AG04449 (cell line): ENCODE measurements at regions not wholly inside any gene's neighbourhood (a gene's known extent, or its start where the extent isn't known, plus 50 kb on each side); places are given as distances from the start of the nearest gene placed in this dataset.
"Not testable (repeated sequence)": the region's sequence is repeated elsewhere in the genome, so short reads cannot be mapped to it uniquely, and the experiment has no call there.

ENCODE experiments used
- CTCF ChIA-PET: fragments of 350-600 bp; formaldehyde crosslinking; extraction: SDS; loops from one replicate; lab custom pipeline; 2021; ENCODE audit warnings: antibody characterized with exemption; lab: Yijun Ruan, JAX
- POLR2A ChIA-PET: fragments of 400-600, 350-600 bp; formaldehyde crosslinking; extraction: SDS; loops from one replicate; lab custom pipeline; 2020; ENCODE audit warnings: antibody characterized with exemption, inconsistent platforms; lab: Yijun Ruan, JAX
- DNase-seq: peaks from one replicate; pipeline ENCODE4 v3.0.0-alpha.2; 2010; ENCODE audit warnings: low read depth, low spot score
- H3K4me3 ChIP-seq: 2 replicates; pipeline ENCODE4 v1.5.1; 2011; ENCODE audit warnings: low read depth, mild to moderate bottlenecking, control low read depth, low read length
- TF ChIP-seq, protein P1 (sequence below): IDR thresholded peaks from one replicate; pipeline ENCODE4 v1.5.1; 2011; ENCODE audit warnings: mild to moderate bottlenecking, moderate library complexity, low read length, control low read depth, inconsistent platforms; ENCODE audit not compliant: insufficient read depth; ENCODE audit errors: missing control alignments

DNA sequence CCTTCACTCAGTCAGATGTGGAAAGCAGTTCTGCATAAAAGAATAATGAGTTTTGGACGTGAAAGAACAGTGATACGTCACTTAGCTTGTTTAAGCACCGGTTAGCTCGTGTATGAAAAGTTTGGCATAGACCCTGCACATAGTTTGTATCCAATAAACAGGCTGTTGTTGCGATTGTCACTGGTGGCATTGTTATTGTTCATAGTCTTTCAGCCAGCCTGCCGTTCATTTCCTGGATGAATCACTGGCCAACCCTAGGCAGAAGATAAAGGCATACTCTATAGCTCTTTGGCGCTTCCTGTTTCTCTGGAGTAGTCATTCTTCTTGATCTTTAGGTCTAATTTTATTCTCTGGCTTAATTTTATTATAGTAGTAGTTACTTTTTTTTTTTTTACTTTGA lies 57.8 kb upstream of the ANKRD30A start:
- DNase-seq, result no peak
- POLR2A ChIA-PET, result no interaction called here
- CTCF ChIA-PET, result no interaction called here
- no peak overlapping the region for H3K4me3 ChIP-seq
- TF ChIP-seq, protein P1, sequence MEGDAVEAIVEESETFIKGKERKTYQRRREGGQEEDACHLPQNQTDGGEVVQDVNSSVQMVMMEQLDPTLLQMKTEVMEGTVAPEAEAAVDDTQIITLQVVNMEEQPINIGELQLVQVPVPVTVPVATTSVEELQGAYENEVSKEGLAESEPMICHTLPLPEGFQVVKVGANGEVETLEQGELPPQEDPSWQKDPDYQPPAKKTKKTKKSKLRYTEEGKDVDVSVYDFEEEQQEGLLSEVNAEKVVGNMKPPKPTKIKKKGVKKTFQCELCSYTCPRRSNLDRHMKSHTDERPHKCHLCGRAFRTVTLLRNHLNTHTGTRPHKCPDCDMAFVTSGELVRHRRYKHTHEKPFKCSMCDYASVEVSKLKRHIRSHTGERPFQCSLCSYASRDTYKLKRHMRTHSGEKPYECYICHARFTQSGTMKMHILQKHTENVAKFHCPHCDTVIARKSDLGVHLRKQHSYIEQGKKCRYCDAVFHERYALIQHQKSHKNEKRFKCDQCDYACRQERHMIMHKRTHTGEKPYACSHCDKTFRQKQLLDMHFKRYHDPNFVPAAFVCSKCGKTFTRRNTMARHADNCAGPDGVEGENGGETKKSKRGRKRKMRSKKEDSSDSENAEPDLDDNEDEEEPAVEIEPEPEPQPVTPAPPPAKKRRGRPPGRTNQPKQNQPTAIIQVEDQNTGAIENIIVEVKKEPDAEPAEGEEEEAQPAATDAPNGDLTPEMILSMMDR, result no peak

DNA sequence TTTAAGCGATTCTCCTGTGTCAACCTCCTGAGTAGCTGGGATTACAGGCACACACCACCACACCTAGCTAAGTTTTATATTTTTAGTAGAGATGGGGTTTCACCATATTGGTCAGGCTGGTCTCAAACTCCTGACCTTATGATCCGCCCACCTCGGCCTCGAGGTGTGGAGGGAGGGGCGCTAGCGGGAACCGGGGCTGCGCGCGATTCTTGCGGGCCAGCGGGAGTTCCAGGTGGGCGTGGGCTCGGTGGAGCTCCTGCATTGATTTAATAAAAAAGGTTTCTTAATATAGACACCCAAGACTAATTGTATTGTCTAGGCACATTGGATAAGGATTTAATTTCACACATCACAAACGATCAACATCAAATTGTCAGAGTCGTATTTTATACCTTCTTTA lies 63.1 kb upstream of the ANKRD30A start:
- DNase-seq, CTCF ChIA-PET, POLR2A ChIA-PET, H3K4me3 ChIP-seq: not testable (repeated sequence)

DNA sequence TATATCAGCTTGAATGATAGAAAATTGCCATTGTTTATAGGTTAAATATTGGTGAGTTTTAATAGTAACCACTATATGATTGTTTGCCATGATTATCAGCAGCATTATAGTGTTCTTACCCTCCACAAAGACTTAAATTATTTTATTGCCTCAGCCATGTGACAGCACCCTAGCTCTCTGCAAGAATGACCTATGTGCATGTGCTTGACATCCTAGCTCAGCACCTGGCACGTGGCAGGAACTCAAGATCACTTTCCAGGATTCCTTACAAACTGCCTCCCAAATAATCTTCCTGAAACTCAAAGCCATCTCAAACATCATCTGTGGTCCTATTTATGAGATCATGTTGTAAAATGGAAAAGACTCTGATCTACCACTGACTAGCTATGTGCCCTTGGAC lies 68.1 kb upstream of the ANKRD30A start:
- ChIA-PET CTCF (no interaction called here), POLR2A (no interaction called here)
- TF ChIP-seq, protein P1, result no peak
- H3K4me3 ChIP-seq, result no peak overlapping the region
- DNase-seq, result no peak

DNA sequence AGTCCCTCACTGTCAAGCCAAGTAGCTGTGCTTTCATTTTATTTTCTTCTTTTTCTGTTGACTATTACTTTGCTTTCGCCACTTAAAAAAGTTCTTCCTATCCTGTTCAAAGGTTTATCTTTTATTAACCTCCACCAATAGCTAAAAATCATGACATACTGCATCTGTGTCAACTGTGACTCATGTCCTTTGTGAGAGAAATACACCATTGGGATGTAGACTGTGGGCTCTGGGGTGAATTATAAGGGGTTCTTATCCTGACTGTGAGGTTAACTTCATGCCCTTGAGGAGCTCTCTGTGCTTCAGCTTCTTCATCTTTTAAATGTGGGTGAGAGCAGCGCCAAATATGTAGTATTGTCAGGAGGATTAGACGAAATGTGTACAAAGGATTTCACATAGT lies 71.9 kb upstream of the ANKRD30A start:
- H3K4me3 ChIP-seq, result no peak overlapping the region
- ChIA-PET POLR2A (no interaction called here), CTCF (no interaction called here)
- TF ChIP-seq, protein P1, result no peak
- no peak for DNase-seq

DNA sequence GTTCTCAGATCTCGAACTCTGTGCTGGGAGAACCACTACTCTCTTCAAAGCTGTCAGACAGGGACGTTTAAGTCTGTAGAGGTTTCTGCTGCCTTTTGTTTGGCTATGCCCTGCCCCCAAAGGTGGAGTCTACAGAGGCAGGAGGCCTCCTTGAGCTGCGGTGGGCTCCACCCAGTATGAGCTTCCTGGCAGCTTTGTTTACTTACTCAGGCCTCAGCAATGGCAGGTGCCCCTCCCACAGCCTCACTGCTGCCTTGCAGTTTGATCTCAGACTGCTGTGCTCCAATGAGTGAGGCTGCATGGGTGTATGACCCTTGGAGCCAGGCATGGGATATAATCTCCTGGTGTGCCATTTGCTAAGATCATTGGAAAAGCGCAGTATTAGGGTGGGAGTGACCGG lies 75.4 kb upstream of the ANKRD30A start:
- POLR2A ChIA-PET, DNase-seq, H3K4me3 ChIP-seq, CTCF ChIA-PET: not testable (repeated sequence)

DNA sequence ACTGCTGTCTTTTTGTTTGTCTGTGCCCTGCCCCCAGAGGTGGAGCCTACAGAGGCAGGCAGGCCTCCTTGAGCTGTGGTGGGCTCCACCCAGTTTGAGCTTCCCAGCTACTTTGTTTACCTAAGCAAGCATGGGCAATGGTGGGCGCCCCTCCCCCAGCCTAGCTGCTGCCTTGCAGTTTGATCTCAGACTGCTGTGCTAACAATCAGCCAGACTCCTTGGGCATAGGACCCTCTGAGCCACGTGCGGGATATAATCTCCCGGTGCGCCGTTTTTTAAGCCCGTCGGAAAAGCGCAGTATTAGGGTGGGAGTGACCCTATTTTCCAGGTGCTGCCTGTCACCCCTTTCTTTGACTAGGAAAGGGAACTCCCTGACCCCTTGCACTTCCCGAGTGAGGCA lies 81.1 kb upstream of the ANKRD30A start:
- H3K4me3 ChIP-seq, CTCF ChIA-PET, DNase-seq, POLR2A ChIA-PET: not testable (repeated sequence)

DNA sequence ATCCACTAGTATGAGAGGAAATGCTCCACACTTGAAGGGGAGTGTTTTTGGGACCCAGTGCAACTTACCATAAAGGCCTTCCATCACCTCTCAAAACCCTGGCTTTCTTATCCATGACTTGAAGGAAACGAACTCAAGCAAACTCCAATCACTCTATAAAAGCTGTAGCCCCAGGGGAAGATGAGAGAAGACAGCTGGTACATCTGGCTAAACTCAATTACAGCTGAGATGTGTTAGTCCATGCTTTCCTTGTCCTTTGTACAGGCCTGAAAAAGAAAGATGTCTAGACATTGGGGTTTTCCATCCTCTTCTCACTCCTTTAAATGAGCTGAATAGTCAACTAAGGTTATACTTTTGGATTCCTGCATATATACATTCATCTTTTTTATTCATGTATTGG lies 89.5 kb upstream of the ANKRD30A start:
- no peak overlapping the region for H3K4me3 ChIP-seq
- CTCF ChIA-PET, result no interaction called here
- TF ChIP-seq, protein P1, result no peak
- POLR2A ChIA-PET, result no interaction called here
- DNase-seq, result no peak

DNA sequence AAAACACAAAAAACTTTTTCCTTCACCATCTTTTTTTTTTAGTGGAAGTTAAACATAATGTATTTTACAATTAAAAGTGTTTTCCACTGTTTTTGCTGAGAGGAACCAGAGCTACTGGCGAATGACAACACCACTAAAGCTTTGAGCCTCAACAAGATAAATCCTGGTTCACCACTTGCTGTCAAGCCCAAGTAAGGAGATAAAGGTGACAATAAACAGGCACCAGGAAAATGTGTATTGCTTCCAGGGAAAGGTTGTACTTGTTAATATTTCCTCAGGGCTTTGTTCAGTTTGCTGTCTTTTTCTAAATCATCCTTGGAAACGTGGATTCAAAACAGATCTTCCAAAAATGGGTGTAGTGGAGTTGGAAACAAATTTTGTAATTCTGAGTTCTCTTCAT lies 109.9 kb upstream of the ANKRD30A start:
- DNase-seq, result no peak
- ChIA-PET CTCF (no interaction called here), POLR2A (no interaction called here)
- TF ChIP-seq, protein P1, result no peak
- H3K4me3 ChIP-seq, result no peak overlapping the region
